HG02870 (cell line): ENCODE measurements at regions not wholly inside any gene's neighbourhood (a gene's known extent, or its start where the extent isn't known, plus 50 kb on each side); places are given as distances from the start of the nearest gene placed in this dataset.

Experiments used
- ATAC-seq: cut with Tn5 transposase; IDR thresholded peaks from one replicate; pipeline ENCODE4 v1.9.1; 2021; ENCODE audit warnings: mild to moderate bottlenecking, moderate library complexity; ENCODE audit not compliant: unreplicated experiment

GRCh38 chr15:47409600-47409999, 307.7 kb upstream of the SEMA6D start:
- no peak for ATAC-seq

GRCh38 chr15:47410247-47410646, 307.1 kb upstream of the SEMA6D start:
- ATAC-seq, result no peak

DNA sequence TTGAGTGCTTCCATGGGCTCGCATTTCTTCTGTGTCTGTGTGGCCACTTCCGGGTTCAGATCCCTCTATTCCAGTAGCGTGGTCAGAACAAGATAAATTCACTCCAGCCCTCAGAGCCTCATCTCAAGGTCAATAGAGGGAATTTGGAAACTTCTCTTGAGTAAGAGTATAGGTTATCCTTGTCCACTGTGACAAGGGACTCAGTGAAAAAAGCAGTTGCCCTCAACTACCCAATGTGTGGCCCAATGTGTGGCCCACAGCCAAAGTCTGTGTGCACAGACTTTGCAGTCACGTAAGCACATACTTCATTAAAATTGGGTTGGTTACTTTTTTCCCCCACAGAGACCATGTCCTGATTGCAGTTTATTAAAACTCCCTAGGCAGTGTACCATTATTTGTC, 305.6 kb upstream of the SEMA6D start:
- ATAC-seq, result no peak

- ATAC-seq, result no peak
These were observed 305.2 kb upstream of the SEMA6D start for GRCh38 chr15:47412136-47412535.

GRCh38 chr15:47412802-47413201, 304.5 kb upstream of the SEMA6D start:
- no peak for ATAC-seq

- ATAC-seq, result no peak
These were observed 303.1 kb upstream of the SEMA6D start for GRCh38 chr15:47414207-47414606.

GRCh38 chr15:47415539-47415971, 301.8 kb upstream of the SEMA6D start:
- ATAC-seq, result no peak

DNA sequence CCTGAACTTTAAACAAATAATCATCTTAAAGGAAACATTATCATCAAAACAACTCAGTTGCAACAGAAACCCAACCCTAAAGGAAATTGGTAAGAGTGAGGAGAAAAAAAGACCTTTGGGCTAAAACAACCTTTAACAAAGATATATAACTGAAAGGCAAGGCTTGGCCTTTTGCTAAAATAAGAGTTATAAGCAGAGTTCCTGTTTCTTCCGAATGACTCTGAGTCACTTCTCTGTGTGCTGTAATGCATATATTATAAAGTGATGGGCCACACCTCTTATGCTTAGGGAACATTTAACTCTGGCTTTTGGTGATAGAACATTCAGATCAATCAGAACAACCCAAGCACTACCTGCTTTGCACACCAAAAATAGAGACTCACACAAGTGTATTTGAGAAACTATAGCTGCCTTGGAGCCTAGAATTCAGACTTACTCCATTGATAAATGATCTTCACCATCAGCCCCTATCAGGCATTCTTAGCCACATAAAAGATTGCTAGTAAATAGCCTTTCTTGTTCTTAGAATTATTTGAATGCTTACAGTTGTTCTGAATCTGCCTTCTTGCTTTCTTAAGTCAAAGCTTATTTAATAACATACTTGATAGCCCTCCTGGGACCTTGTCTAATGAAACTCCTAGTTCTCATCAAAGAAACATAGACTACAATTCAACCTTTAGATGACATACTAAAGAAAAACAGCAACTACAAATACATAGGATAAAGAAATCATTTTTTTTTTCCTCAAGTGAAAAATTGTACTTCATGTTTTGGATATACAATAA, 294.2 kb upstream of the SEMA6D start:
- no peak for ATAC-seq

GRCh38 chr15:47427463-47427862, 289.8 kb upstream of the SEMA6D start:
- ATAC-seq, result no peak

- no peak for ATAC-seq
These were observed 287.9 kb upstream of the SEMA6D start for GRCh38 chr15:47429376-47429775.

DNA sequence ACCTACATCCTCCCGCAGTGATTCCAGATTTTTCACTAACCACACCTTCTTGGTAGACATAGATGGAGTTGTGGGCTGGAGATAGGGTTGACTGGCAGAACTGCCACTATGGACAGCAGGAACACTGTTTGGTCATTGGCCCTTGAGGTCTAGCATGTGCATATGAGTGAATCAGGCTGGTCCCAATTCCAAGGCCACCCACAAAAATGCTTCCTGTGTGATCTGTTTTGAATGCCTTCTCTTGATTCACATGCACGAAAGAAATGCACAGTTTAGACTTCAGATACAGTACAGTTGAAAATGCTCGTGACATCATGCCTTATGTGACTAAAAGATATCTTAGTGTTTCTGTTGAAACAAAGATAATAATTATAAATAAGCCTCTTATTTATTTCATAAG, 285.8 kb upstream of the SEMA6D start:
- no peak for ATAC-seq

DNA sequence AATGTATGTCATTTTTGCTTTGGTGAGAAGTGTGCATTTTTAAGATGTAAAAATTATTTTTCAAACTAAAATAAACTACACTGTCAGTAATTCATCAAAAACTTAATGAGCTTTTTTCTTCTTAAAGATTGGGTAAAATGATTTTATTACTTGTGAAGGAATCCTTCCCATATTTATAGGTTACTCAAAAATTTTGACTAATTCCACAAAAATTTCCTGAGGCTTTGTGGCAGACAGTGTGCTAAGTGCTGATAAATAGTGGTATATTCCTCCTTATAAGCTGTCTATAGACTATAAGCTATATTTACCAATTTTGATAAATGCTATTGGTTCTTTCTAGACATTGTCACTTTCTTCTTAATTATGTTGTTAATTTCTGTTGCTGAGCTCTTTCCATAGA, 284.5 kb upstream of the SEMA6D start:
- ATAC-seq, result no peak

GRCh38 chr15:47434596-47434995, 282.7 kb upstream of the SEMA6D start:
- ATAC-seq, result no peak

DNA sequence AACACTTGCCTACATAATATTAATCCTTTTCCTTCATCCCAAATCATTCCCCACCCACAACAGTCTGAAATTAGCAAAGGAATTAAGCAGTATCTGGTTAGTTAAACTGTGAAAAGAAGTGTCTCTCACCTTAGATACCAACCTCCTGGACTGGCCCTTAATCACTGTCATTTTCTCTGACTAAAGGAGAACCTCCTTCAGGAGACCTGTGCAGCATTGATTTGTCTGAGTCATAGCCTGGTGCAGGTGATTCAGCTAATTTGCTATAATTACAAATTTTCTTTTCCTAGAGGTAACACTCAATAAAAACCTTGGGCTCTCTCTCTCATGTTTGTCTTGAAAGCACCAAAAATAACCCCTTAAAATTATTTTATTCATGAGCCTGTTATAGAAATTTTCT, 279.8 kb upstream of the SEMA6D start:
- no peak for ATAC-seq

DNA sequence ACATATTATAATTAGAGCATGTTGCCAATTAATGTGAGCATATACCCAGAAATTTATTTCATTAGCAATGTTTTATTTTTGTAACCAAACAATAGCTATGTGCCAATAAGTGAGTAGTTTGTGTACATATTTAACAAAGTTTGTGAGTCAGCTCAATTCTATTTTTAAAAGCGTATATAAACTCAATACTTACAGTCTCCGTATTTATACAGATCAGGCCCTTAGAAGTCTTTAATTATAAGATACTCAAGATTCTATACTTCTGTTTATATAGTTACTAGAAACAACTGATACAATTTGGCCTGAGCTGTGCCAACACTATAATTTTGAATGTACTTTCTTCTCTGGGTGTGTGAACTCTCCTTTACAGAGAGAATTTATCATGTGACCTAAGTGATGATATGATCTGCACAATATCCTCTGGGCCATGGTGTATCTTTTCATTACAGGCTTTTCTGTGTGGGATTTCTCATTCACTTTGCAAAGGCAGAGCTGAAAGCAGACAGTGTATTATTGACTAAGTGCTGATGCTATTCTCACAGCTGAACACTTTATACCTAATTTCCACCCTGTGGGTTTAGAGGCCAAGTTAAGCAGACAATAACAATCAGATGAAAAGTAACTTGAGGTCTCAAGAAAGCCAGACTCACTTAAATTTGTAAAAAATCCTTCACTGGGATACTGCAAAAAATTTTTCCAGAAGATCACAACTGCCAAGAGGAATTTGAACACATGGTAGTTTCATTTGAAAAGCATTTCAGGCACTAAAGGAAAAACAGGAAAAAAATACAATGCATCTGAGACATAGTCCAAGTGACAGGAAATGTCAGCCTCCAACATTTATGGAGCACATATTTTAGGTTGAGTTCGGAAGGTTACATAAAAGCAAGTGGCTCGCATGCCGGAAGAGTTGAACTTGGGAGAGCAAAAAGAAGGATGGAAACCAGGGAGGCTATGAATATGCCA, 277.9 kb upstream of the SEMA6D start:
- no peak for ATAC-seq

DNA sequence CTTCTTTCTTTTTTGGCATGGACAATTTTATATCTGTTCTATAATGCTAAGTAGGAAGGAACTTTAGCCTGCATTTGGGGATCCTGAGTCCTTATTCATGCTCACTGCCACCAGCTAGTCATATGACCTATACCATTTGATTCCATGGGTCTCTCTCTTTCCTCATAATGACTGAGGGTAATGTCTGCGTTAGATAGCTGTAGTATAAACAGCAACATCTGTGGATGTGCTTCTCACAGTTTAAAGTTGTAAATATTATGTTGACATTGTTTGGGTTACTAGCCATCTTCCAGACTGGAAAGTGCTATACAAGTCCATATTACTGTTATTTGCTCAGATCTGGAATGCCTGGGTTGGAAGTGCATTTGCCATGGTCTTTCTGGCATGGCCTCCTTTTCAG, 274.9 kb upstream of the SEMA6D start:
- ATAC-seq, result no peak

GRCh38 chr15:47443839-47444238, 273.5 kb upstream of the SEMA6D start:
- no peak for ATAC-seq

GRCh38 chr15:47445723-47446392, 271.4 kb upstream of the SEMA6D start:
- no peak for ATAC-seq

- no peak for ATAC-seq
These were observed 256.3 kb upstream of the SEMA6D start for GRCh38 chr15:47460795-47461573.

- no peak for ATAC-seq
These were observed 255.6 kb upstream of the SEMA6D start for GRCh38 chr15:47461652-47462141.
